Activated naive CD8-positive, alpha-beta T cell treated with anti-CD3 and anti-CD28 coated beads for 36 hours (primary cell): ENCODE measurements at regions not wholly inside any gene's neighbourhood (a gene's known extent, or its start where the extent isn't known, plus 50 kb on each side); places are given as distances from the start of the nearest gene placed in this dataset.

ENCODE experiments used
- DNase-seq: peaks from one replicate; pipeline ENCODE4 v3.0.0; 2021
- H3K27ac Mint-ChIP-seq: one replicate; pipeline ENCODE4 v1.8.0; 2022; ENCODE audit warnings: mild to moderate bottlenecking, moderate library complexity, mixed read lengths
- H3K27me3 Mint-ChIP-seq: one replicate; pipeline ENCODE4 v1.8.0; 2022; ENCODE audit warnings: mild to moderate bottlenecking, mixed read lengths
- H3K36me3 Mint-ChIP-seq: one replicate; pipeline ENCODE4 v1.8.0; 2021; ENCODE audit warnings: mild to moderate bottlenecking, mixed read lengths
- H3K4me1 Mint-ChIP-seq: one replicate; pipeline ENCODE4 v1.8.0; 2021; ENCODE audit warnings: mixed read lengths
- H3K4me3 Mint-ChIP-seq: one replicate; pipeline ENCODE4 v1.8.0; 2022; ENCODE audit warnings: mild to moderate bottlenecking, moderate library complexity, mixed read lengths
- H3K9me3 Mint-ChIP-seq: one replicate; pipeline ENCODE4 v1.8.0; 2022; ENCODE audit warnings: mixed read lengths

GRCh38 chr7:52980129-52980528, 55.3 kb upstream of the POM121L12 start:
- H3K4me3 Mint-ChIP-seq, result no peak overlapping the region
- H3K27me3 Mint-ChIP-seq, result no peaks in the 10 kb centered on the region
- H3K9me3 Mint-ChIP-seq, result peaks cover 18% of the 10 kb centered on the region
- H3K4me1 Mint-ChIP-seq, result no peaks in the 10 kb centered on the region
- no peaks in the 10 kb centered on the region for H3K36me3 Mint-ChIP-seq
- no peak overlapping the region for H3K27ac Mint-ChIP-seq
- no peak for DNase-seq

- Mint-ChIP-seq H3K36me3 (no peaks in the 10 kb centered on the region), H3K4me1 (no peaks in the 10 kb centered on the region), H3K9me3 (peaks cover 9% of the 10 kb centered on the region), H3K27me3 (no peaks in the 10 kb centered on the region), H3K4me3 (no peak overlapping the region), H3K27ac (no peak overlapping the region)
- DNase-seq, result no peak
Measured at GRCh38 chr7:52973126-52973525, 62.3 kb upstream of the POM121L12 start.

GRCh38 chr7:52962402-52963076, 72.9 kb upstream of the POM121L12 start:
- no peaks in the 10 kb centered on the region for H3K27me3 Mint-ChIP-seq
- no peaks in the 10 kb centered on the region for H3K4me1 Mint-ChIP-seq
- DNase-seq, result no peak
- H3K36me3 Mint-ChIP-seq, result no peaks in the 10 kb centered on the region
- H3K9me3 Mint-ChIP-seq, result peaks cover 12% of the 10 kb centered on the region
- no peak overlapping the region for H3K27ac Mint-ChIP-seq
- no peak overlapping the region for H3K4me3 Mint-ChIP-seq

DNA sequence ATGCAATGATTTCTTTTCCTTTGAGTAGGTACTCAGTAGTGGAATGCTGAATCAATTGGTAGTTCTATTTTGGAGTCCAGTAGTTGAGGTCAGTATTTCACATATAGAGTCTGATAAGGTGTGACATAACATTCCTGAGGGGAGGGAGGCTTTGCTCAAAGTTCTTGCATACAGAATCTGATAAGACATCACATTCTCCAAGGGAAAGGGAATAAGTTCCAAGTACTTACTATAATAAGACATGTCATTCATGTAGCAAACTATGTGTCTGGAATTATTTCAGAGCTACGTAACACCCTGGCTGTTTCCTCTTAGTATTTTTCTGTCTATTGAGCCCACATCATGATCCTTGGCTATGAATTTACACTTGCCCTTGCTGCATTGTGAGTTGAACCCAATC, 74.3 kb upstream of the POM121L12 start:
- Mint-ChIP-seq H3K27ac (no peak overlapping the region), H3K9me3 (peaks cover 9% of the 10 kb centered on the region), H3K36me3 (no peaks in the 10 kb centered on the region), H3K27me3 (no peaks in the 10 kb centered on the region), H3K4me3 (no peak overlapping the region), H3K4me1 (no peaks in the 10 kb centered on the region)
- DNase-seq, result no peak

DNA sequence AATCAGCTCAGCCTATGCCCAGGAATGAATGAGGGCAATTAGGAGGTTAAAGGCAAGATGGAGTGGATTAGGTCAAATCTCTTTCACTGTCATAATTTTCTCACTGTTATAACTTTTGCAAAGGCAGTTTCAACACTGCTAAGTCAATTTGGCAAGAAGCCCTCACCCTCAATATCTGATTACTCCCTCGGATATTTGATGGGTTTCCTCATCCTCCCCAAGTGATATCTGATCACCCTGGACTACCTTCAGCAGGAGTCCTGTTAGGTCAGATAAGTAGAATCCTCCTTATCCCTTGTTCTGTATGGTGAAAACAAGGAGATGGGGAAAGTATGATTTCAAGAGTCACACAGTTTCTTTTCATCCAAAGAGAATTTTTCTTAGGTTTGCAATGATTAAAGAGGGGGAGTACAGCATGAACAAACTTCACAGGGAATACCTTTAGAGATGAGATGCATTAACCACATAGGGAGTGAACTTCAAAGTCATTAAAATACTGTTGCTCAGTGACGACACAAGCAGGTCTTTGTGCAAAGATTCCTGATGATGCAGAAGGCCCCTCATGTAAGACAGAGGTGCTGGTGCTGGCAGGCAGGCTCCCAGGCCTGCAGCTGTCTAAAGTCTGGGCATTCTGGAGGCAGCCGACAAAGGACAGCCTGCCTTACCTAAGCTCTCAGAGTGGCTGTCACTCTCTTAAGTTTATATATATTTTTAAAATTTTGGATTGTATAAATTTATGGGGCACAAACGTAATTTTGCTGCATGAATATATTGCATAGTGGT, 75.4 kb upstream of the POM121L12 start:
- H3K27me3 Mint-ChIP-seq, result no peaks in the 10 kb centered on the region
- no peak overlapping the region for H3K27ac Mint-ChIP-seq
- DNase-seq, result no peak
- H3K4me3 Mint-ChIP-seq, result no peak overlapping the region
- peaks cover 4% of the 10 kb centered on the region for H3K9me3 Mint-ChIP-seq
- no peaks in the 10 kb centered on the region for H3K36me3 Mint-ChIP-seq
- H3K4me1 Mint-ChIP-seq, result no peaks in the 10 kb centered on the region

DNA sequence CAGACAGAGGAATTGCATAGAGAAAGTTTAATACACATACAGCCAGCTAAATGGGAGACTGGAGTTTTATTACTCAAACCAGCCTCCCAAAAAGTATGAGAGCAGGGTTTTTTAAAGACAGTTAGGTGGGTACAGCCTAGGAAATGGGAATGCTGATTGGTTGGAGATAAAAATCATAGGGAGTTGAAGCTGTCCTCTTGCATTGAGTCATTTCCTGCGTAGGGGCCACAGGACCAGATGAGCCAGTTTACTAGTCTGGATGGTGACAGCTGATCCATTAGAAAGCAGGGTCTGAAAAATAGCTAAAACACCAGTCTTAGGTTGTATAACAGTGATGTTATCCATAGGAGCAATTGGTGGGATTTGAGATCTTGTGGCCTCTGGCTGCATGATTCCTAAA, 76.1 kb upstream of the POM121L12 start:
- Mint-ChIP-seq H3K4me1 (no peaks in the 10 kb centered on the region), H3K4me3 (no peak overlapping the region)
- DNase-seq, result no peak

DNA sequence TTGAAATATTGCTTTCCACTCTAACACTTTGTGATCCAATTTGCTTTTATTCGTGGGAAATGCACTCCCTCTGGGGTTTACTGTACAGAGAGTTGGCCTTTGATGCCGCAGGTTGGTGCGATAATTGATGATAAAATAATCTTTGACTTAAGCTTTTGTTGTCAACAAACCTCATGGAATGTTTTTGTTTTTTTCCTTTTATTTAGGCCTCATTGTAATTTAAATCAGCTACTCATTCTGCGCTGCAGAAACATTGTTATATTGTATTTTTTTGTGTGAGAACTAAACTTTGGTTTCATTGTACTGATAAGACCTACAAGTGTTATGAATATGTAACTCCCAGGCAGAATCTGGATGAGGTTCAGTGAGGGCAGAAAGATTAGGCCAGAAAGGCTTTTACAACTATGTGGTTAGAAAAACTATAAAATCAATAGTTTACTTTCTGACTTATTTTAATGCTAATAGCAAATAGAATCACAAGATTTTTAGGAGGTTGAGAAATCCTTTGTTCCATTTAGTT, 76.8 kb upstream of the POM121L12 start:
- H3K27ac Mint-ChIP-seq, result no peak overlapping the region
- no peaks in the 10 kb centered on the region for H3K4me1 Mint-ChIP-seq
- no peaks in the 10 kb centered on the region for H3K36me3 Mint-ChIP-seq
- H3K27me3 Mint-ChIP-seq, result no peaks in the 10 kb centered on the region
- no peak overlapping the region for H3K4me3 Mint-ChIP-seq
- DNase-seq, result no peak
- H3K9me3 Mint-ChIP-seq, result peaks cover 5% of the 10 kb centered on the region

More for the DNA sequence above, 76.1 kb upstream of the POM121L12 start:
- Mint-ChIP-seq H3K27me3 (no peaks in the 10 kb centered on the region), H3K27ac (no peak overlapping the region), H3K9me3 (peaks cover 6% of the 10 kb centered on the region), H3K36me3 (no peaks in the 10 kb centered on the region)

DNA sequence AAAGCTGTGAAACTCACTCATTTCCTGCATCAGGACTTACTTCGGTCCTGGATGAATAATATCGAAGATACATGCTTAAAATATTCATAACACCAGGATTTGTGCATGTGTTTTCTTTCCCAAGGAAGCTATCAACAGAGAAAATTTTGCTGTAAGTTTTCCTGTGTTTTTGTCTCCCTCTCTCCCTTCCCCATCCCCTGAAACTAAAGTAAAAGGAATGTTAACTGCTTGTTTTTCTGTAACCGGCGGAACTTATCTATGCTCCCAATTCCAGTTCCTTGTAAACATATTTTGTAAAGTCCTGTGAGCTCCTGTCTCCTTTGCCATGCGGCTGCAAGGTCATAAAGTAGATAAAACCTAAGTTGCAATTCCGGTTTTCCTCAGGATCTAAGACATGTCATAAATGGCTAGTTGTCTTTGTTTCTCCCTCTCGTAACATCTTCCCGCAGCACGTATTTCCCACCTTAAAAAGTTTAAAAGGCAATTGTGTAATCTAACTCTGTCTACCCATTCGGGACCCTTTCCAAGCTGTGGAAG, 79.0 kb upstream of the POM121L12 start:
- H3K4me1 Mint-ChIP-seq, result no peaks in the 10 kb centered on the region
- H3K4me3 Mint-ChIP-seq, result no peak overlapping the region
- peaks cover 5% of the 10 kb centered on the region for H3K9me3 Mint-ChIP-seq
- no peaks in the 10 kb centered on the region for H3K36me3 Mint-ChIP-seq
- H3K27me3 Mint-ChIP-seq, result no peaks in the 10 kb centered on the region
- no peak overlapping the region for H3K27ac Mint-ChIP-seq
- no peak for DNase-seq

DNA sequence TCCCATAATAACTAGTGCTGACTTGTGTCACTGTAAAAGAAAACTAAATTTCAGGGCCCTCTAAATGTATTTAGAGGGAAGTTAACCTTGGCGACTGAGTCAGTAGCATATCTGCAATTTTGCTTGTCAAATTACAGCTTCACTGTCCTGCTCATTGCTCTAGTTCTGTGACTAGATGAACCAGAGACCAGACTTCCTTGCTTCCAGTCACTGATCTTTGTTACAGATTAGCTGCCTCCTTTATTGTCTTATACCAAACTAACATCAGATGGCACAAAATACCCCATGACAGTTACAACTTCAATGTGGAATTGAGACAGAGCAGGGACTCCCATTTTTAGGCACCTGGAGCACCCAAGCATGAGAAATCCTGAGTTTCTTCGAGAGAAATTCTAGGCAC, 79.9 kb upstream of the POM121L12 start:
- DNase-seq, result no peak
- H3K36me3 Mint-ChIP-seq, result no peaks in the 10 kb centered on the region
- H3K4me1 Mint-ChIP-seq, result no peaks in the 10 kb centered on the region

DNA sequence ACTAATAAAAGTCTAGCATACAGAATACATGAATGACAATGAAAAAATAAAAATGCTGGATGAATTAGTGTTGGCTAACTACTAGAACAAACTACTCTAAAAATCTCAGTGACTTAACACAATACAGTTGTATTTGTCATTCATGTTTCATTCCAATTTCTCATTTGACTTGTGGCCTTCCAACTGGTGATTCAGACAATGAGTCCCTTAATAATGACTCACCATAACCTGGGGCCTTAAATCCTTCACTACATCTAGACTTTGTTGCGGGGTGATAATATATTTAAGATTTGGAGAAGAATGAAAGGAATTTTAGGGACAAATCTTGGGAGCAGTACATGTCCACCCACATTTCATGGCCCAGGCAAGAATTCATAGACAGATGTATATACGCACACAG, 90.5 kb upstream of the POM121L12 start:
- Mint-ChIP-seq H3K4me3 (no peak overlapping the region), H3K27ac (no peak overlapping the region), H3K4me1 (no peaks in the 10 kb centered on the region), H3K9me3 (peaks cover 12% of the 10 kb centered on the region), H3K36me3 (no peaks in the 10 kb centered on the region), H3K27me3 (no peaks in the 10 kb centered on the region)
- no peak for DNase-seq

More for the DNA sequence above, 79.9 kb upstream of the POM121L12 start:
- Mint-ChIP-seq H3K9me3 (peaks cover 5% of the 10 kb centered on the region), H3K27me3 (no peaks in the 10 kb centered on the region), H3K4me3 (no peak overlapping the region), H3K27ac (no peak overlapping the region)

GRCh38 chr7:52940481-52940880, 95.0 kb upstream of the POM121L12 start:
- H3K4me1 Mint-ChIP-seq, result no peaks in the 10 kb centered on the region
- no peak for DNase-seq
- H3K36me3 Mint-ChIP-seq, result no peaks in the 10 kb centered on the region
- H3K9me3 Mint-ChIP-seq, result peaks cover 5% of the 10 kb centered on the region
- H3K4me3 Mint-ChIP-seq, result no peak overlapping the region
- no peak overlapping the region for H3K27ac Mint-ChIP-seq
- H3K27me3 Mint-ChIP-seq, result no peaks in the 10 kb centered on the region

- Mint-ChIP-seq H3K4me3 (no peak overlapping the region), H3K36me3 (no peaks in the 10 kb centered on the region), H3K27ac (no peak overlapping the region), H3K4me1 (no peaks in the 10 kb centered on the region), H3K9me3 (peaks cover 13% of the 10 kb centered on the region), H3K27me3 (no peaks in the 10 kb centered on the region)
- no peak for DNase-seq
Measured at GRCh38 chr7:52938455-52939133, 96.8 kb upstream of the POM121L12 start.

GRCh38 chr7:52936750-52937149, 98.7 kb upstream of the POM121L12 start:
- no peak for DNase-seq
- Mint-ChIP-seq H3K36me3 (no peaks in the 10 kb centered on the region), H3K4me1 (no peaks in the 10 kb centered on the region), H3K4me3 (no peak overlapping the region), H3K27me3 (no peaks in the 10 kb centered on the region), H3K9me3 (peaks cover 23% of the 10 kb centered on the region), H3K27ac (no peak overlapping the region)

GRCh38 chr7:52928591-52928990, 106.8 kb upstream of the POM121L12 start:
- Mint-ChIP-seq H3K27me3 (no peaks in the 10 kb centered on the region), H3K4me1 (no peaks in the 10 kb centered on the region), H3K9me3 (peaks cover 23% of the 10 kb centered on the region), H3K27ac (no peak overlapping the region), H3K36me3 (no peaks in the 10 kb centered on the region), H3K4me3 (no peak overlapping the region)
- no peak for DNase-seq

- peaks cover 15% of the 10 kb centered on the region for H3K9me3 Mint-ChIP-seq
- H3K36me3 Mint-ChIP-seq, result no peaks in the 10 kb centered on the region
- H3K4me3 Mint-ChIP-seq, result no peak overlapping the region
- H3K4me1 Mint-ChIP-seq, result no peaks in the 10 kb centered on the region
- DNase-seq, result no peak
- H3K27ac Mint-ChIP-seq, result no peak overlapping the region
- H3K27me3 Mint-ChIP-seq, result no peaks in the 10 kb centered on the region
Measured at GRCh38 chr7:52925332-52925731, 110.1 kb upstream of the POM121L12 start.
